Hematopoietic multipotent progenitor cell treated with erythropoietin and hydrocortisone succinate and interleukin-3 and kit ligand, for 15 days (in vitro differentiated cells): ENCODE measurements at regions not wholly inside any gene's neighbourhood (a gene's known extent, or its start where the extent isn't known, plus 50 kb on each side); places are given as distances from the start of the nearest gene placed in this dataset.

Experiments used
- DNase-seq: peaks from one replicate; pipeline ENCODE4 v3.0.0-alpha.2; 2015; ENCODE audit warnings: low spot score

GRCh38 chr17:79443026-79443425 lies 167.8 kb downstream of the RBFOX3 start:
- no peak for DNase-seq

GRCh38 chr17:79441356-79442160 lies 169.3 kb downstream of the RBFOX3 start:
- no peak for DNase-seq

GRCh38 chr17:79440251-79440650 lies 170.6 kb downstream of the RBFOX3 start:
- no peak for DNase-seq

- DNase-seq: no peak
Observed at GRCh38 chr17:79439493-79439892, 171.4 kb downstream of the RBFOX3 start.

- no peak for DNase-seq
Observed at GRCh38 chr17:79438546-79439334, 172.1 kb downstream of the RBFOX3 start.

- no peak for DNase-seq
Observed at GRCh38 chr17:79438058-79438457, 172.8 kb downstream of the RBFOX3 start.

GRCh38 chr17:79437081-79437480 lies 173.8 kb downstream of the RBFOX3 start:
- DNase-seq: no peak

- no peak for DNase-seq
Observed at GRCh38 chr17:79435962-79436361, 174.9 kb downstream of the RBFOX3 start.

GRCh38 chr17:79435296-79435695 lies 175.6 kb downstream of the RBFOX3 start:
- DNase-seq: no peak

- no peak for DNase-seq
Observed at GRCh38 chr17:79434215-79434614, 176.6 kb downstream of the RBFOX3 start.

- DNase-seq: no peak
Observed at GRCh38 chr17:79433379-79433778, 177.5 kb downstream of the RBFOX3 start.

GRCh38 chr17:79431175-79431574 lies 179.7 kb downstream of the RBFOX3 start:
- no peak for DNase-seq

GRCh38 chr17:79429864-79430494 lies 180.9 kb downstream of the RBFOX3 start:
- DNase-seq: no peak

GRCh38 chr17:79428988-79429387 lies 181.9 kb downstream of the RBFOX3 start:
- no peak for DNase-seq

GRCh38 chr17:79427621-79428539 lies 183.0 kb downstream of the RBFOX3 start:
- no peak for DNase-seq

GRCh38 chr17:79425686-79426085 lies 185.2 kb downstream of the RBFOX3 start:
- DNase-seq: no peak

GRCh38 chr17:79424471-79425185 lies 186.2 kb downstream of the RBFOX3 start:
- DNase-seq: no peak

- no peak for DNase-seq
Observed at GRCh38 chr17:79423811-79424465, 186.9 kb downstream of the RBFOX3 start.

GRCh38 chr17:79422236-79422635 lies 188.6 kb downstream of the RBFOX3 start:
- DNase-seq: no peak
